ENCODE measurements at regions not wholly inside any gene's neighbourhood (a gene's known extent, or its start where the extent isn't known, plus 50 kb on each side); places are given as distances from the start of the nearest gene placed in this dataset.

DNA sequence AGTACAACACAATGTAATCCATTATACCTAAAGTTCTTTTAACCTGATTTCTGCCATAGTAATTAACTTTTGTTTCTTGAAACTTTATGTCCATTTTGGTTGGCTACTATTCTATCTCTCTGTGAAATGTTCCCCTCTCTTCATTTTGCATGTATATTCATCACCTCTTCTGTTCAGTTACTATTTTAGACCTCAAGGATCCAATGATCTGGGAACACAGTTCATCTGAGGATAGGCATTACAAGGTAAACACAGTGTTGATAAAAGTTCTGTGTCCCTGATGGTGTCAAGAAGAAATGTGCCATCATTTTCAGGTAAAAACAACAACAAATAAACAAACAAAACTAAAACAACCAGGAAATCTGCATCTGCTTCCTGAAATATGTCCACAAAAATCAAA is 102.2 kb upstream of the IFNG-AS1 start:
- Histone ChIP-seq H4K20me1 (replicated peaks; ENCODE audit: control insufficient read depth, extremely low read depth, insufficient read depth, low read length) (no peaks in the 10 kb centered on the region), H3K4me1 (ENCODE audit: control insufficient read depth, extremely low read depth, insufficient read depth, low read length) (no peaks in the 10 kb centered on the region), H3K36me3 (ENCODE audit: control insufficient read depth in 2 of 2, extremely low read depth in 1 of 2, insufficient read depth in 2 of 2, low read length in 2 of 2) (no peaks in the 10 kb centered on the region), H3K27me3 (ENCODE audit: control insufficient read depth in 2 of 2, insufficient read depth in 2 of 2, low read length in 2 of 2) (no peaks in the 10 kb centered on the region), H3K4me2 (ENCODE audit: insufficient read depth, low read length) (no peak overlapping the region), H3K27ac (ENCODE audit: insufficient read depth, low read depth, low read length) (no peak overlapping the region), H3K9ac (replicated peaks; ENCODE audit: extremely low read depth, insufficient read depth, low read length) (no peak overlapping the region), H3K79me2 (ENCODE audit: control insufficient read depth, insufficient read depth, low read length) (no peaks in the 10 kb centered on the region), H3K9me1 (replicated peaks; ENCODE audit: control insufficient read depth, extremely low read depth, insufficient read depth, low read length) (no peaks in the 10 kb centered on the region), H3K4me3 (replicated peaks in 1 of 3; ENCODE audit: insufficient read depth in 1 of 3, low read depth in 1 of 3, low read length in 3 of 3) (no peak overlapping the region), H3K9me3 (replicated peaks; ENCODE audit: control insufficient read depth, insufficient read depth, low read length) (no peaks in the 10 kb centered on the region), H2AFZ (ENCODE audit: low read depth, low read length) (no peak overlapping the region)
- TF ChIP-seq JUN (IDR thresholded peaks at IDR 0.05; ENCODE audit: borderline replicate concordance, insufficient read depth, insufficient read length, low read depth) (no peak), POLR2A (IDR thresholded peaks at IDR 0.05; ENCODE audit: low read depth, low read length) (no peak), GATA2 (IDR thresholded peaks at IDR 0.05; ENCODE audit: insufficient read depth, insufficient read length, low read depth, low read length) (no peak), EZH2 (IDR thresholded peaks at IDR 0.05; ENCODE audit: borderline replicate concordance, low read depth, low read length, severe bottlenecking) (no peak), MYC (IDR thresholded peaks at IDR 0.05; ENCODE audit: low read depth, low read length) (no peak), POLR2AphosphoS5 (IDR thresholded peaks at IDR 0.05; ENCODE audit: insufficient read depth, low read depth, low read length) (no peak), FOS (IDR thresholded peaks at IDR 0.05; ENCODE audit: borderline replicate concordance, insufficient read depth, low read length) (no peak)
- TF ChIP-seq, protein P1, sequence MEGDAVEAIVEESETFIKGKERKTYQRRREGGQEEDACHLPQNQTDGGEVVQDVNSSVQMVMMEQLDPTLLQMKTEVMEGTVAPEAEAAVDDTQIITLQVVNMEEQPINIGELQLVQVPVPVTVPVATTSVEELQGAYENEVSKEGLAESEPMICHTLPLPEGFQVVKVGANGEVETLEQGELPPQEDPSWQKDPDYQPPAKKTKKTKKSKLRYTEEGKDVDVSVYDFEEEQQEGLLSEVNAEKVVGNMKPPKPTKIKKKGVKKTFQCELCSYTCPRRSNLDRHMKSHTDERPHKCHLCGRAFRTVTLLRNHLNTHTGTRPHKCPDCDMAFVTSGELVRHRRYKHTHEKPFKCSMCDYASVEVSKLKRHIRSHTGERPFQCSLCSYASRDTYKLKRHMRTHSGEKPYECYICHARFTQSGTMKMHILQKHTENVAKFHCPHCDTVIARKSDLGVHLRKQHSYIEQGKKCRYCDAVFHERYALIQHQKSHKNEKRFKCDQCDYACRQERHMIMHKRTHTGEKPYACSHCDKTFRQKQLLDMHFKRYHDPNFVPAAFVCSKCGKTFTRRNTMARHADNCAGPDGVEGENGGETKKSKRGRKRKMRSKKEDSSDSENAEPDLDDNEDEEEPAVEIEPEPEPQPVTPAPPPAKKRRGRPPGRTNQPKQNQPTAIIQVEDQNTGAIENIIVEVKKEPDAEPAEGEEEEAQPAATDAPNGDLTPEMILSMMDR (IDR thresholded peaks at IDR 0.05; ENCODE audit: extremely low read depth in 1 of 2, insufficient read depth in 1 of 2, low read depth in 1 of 2, low read length in 2 of 2), result no peak
- TF ChIP-seq, protein P2, sequence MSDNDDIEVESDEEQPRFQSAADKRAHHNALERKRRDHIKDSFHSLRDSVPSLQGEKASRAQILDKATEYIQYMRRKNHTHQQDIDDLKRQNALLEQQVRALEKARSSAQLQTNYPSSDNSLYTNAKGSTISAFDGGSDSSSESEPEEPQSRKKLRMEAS (IDR thresholded peaks at IDR 0.05; ENCODE audit: insufficient read depth, insufficient read length), result no peak
- BruUV-seq (replicated peaks), result no TSS peak
- dilution Hi-C loops (cut with MboI; ENCODE audit: extremely low pct_ligation_motif_present, low sequenced_read_pairs), result no loop called here
- FAIRE-seq, result no peak
- intact Hi-C loops (cut with micrococcal nuclease), result no loop called here
- ChIA-PET CTCF (no interaction called here), POLR2A (no interaction called here)
- no peak for DNase-seq (ENCODE audit: low read depth, low spot score)
